ENCODE measurements at regions not wholly inside any gene's neighbourhood (a gene's known extent, or its start where the extent isn't known, plus 50 kb on each side); places are given as distances from the start of the nearest gene placed in this dataset.

DNA sequence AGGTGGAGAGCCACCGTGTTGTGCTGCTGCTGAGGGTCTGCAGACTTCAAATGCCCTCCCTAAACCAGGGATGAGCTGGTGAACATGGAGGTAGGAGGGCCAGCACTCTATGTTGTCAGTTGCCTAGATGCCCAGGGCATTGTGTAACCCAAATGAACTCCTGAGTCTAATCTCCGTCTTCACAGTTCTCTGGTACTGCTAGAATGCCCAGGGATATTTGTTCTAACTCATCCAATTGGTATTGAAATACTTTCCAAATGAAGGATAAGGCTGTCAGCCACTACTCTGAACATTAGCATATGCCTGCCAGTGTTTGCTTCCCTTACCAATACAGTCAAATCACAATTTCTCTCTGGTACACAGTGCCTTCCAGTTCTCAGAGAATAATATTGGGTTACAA is 492.6 kb downstream of the SLC4A3 start:
- no peak for DNase-seq (ENCODE audit: low spot score)

DNA sequence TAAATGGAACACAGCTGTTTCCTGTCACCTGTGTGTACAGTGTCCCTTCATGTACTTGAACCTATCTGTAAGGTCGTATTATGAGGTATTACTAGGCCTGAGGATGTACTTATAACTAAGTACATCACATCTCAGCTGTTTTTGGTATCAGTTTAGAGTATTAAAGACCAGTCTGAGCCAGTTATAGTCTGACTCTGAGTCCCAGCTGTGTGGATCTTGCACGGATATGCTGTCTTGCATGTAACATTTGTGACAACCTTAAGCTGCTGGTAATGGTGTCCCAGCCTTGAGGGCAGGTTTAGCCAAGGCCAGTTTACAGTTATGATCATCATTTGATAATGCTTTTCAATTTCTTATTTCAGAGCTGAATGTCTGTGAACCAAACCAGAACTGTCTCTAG is 496.3 kb downstream of the SLC4A3 start:
- no peak for DNase-seq (ENCODE audit: low spot score)

DNA sequence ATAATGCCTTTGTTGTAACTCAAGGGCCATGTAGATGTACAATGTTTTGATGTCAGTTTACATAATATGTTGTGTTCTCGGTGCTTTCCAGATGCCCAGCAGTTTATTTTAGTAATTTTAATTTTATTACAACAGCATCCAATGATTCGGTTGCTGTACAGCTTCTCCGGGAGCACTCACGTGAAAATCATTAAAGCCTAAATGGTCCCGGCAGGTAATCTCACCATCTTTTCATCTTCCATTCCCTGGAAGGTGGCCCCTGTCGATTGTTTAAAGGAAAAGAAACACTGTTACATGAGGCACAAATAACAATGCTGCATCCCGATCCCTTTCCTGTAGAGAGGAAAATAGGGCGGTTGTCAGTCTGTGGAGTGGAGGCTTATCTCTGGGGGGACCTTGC is 498.1 kb downstream of the SLC4A3 start:
- no peak for DNase-seq (ENCODE audit: low spot score)

DNA sequence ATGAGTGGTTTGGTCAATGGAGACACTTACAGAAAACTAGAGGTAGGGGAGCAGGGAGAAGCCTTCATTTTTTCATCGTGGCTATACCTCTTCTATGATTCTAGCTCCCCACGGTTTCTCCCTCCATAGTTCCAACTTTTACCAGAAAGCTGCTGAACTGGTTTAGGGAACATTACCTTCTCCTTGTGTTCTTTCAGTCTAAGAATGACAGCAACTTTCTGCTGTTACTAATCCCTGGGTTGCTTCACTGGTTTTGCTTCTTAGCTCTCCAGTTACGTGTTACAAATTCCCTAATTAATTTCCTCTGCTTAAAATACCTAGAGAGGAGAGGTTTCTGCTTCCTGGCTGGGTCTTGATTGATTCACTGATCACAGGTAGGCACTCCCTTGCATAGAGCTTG is 499.9 kb downstream of the SLC4A3 start:
- no peak for DNase-seq (ENCODE audit: low spot score)

DNA sequence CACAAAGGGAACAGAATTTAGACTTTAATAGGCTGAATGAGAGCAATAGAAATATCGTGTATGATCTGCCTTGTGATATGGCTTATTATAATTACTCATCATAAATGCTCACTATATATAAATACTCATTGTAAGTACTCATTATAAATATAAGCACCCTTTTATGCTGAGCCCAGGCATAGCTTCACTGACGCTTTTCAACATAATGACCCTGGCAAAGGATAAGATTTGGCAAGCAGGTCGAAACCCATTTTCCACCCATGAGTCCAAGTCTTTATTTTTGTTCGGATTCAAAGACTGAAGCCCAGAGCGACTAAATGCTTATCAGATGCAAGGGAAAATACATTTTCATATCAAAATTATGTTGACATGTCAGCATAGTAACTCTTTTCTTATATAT is 500.4 kb downstream of the SLC4A3 start:
- DNase-seq (ENCODE audit: low spot score), result no peak

DNA sequence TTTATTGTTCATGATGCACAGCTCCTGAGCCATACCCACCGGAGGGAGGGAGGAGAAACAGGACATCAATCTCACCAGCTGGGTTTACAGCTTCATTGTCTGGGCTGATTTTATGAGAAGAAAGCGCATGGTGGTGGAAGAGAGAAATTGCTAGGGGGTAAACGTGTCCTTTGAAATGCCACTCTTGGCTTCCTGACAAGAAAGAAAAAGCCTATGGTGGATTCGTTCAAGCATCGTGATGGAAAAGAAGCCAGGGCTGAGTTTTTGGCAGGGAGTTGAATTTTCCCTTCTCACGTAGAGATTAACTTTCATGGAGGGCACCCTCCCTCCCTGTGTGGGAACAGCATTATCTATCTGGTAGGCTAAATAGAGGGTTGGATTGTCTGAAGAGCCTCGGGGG is 502.0 kb downstream of the SLC4A3 start:
- no peak for DNase-seq (ENCODE audit: low spot score)

DNA sequence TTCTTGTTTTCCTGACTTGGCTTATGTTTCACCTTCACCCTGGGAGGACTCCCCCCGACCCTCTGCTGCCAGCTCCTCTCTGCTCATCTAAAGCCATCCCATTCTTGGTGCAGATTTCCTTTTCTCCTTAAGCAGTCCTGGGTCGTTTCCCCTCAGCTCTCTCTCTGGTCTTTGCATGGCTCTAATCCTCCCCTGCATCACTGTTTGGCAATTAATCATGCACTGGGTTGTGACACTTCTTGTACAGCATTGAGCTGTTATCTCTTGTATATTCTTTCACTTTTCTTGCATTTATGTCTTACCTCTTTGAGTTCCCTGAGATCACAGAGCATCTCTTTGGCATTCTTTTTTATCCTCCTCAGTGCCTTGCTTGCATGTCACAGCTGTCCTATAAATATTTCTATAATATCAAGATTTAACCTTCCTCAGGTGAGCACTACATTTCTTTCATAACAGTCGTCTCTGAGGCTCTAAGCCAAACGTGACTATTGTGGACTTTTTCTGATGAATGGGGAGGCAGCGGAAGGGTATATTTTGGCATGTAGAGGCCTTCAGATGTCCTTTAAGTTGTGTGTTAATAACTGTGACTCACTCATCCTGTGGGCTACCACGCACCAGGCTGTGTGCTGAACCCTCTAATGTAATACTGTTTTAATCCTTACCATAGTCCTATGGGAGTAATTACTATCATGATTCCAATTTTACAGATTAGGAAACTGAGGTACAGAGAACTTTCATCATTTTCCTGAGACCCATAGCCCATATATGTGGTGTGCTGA is 507.5 kb downstream of the SLC4A3 start:
- DNase-seq (ENCODE audit: low spot score), result no peak

DNA sequence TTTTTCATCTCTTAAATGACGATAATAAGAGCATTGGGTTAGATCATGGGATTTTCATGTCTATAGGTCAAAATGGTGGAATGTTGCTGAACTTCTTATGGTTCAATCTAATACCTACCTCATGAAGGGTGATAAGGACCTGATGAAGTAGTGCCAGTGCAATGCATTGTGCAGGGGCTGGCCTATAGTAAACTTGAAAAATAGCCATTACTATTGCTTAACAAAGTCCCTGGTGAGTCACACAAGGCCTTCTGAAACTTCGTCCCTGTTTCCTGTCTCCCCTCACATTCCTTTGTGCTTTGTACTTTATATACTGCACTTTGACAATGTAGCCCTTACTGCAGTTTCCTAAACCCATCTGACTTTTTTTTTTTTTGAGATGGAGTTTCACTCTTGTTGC is 515.9 kb downstream of the SLC4A3 start:
- DNase-seq (ENCODE audit: low spot score), result no peak

DNA sequence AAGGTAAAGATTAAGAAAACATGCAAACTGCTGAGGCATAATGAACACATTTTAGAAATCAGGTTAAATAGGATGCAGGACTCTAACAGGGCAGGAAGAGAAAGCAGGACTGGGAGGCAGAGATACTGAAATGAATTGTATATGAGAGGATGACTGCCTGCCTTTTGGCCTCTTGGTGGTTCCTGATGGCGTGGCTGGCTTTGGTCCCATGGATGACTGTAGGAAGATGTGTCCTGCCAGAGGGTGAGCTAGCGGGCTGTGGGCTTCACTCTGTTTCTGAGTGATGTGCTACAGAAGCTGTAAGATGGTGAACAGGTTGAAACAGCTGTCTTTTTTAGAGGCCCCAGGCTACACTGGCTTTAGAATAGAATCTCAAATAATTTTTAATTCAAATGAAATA is 517.0 kb downstream of the SLC4A3 start:
- no peak for DNase-seq (ENCODE audit: low spot score)

DNA sequence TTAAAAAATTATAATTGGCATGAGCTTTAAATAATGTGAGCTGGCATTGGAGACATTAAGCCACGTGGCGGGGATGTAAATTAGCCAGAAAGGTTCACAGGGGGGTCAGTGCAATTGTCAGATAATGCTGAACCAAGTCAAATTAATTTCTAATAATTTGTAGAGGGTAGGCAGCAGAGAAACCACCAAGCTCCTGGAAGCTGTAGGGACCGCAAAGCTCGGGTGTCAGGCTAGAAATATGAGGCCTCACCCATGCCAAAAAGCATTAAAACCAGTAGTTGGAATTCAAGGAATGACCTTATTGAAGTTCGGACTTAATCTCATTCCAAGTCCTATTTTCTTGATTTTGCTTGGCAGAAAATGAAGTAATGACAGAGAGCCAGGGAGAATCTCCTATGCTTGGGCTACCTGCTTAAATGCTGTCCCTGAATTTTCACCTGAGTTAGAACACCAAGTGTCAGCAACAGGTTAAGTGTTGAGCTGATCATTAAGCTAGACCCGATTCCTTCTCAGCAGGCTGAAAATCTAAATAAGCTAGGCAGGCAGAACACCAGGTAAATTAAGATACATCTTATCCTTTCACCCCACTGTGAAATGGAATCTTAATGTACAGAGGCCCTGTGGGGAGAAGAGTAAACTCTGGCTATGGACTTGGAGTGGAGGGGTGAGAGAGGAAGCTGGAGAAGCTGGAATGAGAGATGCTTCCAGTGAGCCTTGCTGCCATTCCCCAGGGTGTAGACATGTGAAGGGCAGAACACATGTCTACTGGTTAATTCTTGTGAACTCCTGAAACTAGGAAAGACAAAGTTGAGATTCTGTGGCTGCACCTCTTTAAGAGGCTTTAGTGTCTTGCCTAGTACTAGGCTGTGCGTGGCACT is 520.0 kb downstream of the SLC4A3 start:
- no peak for DNase-seq (ENCODE audit: low spot score)

DNA sequence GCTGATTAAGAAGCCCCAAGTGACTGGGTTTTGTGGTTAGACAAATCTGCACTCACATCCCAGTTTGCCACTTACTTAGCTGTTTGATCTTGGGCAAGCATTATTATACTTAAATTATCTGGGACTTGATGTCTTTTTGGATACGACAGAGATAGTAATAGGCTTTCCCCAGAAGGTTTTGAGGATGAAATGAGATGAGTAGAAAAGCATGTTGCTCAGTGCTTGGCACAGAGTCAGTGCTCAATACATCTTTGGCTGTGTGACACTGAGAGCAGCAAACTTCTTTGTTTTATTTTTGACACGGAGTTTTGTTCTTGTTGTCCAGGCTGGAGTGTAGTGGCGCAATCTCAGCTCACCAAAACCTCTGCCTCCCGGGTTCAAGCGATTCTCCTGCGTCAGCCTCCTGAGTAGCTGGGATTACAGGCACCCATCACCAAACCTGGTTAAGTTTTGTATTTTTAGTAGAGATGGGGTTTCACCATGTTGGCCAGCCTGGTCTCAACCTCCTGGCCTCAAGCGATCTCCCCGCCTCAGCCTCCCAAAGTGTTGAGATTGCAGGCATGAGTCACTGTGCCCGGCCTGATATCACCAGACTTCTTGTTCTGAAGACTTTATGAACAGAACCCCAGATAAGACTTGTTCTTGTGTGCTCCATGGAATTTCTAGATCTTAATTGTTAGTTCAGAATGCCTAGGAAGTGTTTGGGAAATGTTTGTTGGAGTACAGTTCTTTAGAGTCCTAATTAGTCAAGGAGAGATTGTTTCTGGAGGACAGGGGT is 521.2 kb downstream of the SLC4A3 start:
- no peak for DNase-seq (ENCODE audit: low spot score)

DNA sequence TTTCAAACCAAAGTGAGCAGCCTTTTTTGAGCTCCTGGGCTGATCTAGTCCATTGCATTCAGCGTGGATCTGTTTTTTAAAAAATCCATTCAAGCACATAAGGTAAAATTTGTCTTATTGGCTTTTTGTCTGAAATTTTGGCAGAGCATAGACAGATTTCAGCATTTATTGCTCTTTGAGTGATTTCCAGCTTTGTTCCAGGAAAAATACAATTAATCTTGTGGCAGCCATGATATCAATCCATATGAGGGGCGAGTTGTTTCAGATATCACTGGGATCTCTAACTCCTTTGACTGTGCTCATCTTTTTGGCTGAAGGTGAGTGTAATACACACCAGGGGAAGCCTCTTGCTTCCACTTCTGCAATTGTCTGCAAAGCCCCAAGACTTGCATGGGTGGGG is 523.9 kb downstream of the SLC4A3 start:
- DNase-seq (ENCODE audit: low spot score), result no peak

DNA sequence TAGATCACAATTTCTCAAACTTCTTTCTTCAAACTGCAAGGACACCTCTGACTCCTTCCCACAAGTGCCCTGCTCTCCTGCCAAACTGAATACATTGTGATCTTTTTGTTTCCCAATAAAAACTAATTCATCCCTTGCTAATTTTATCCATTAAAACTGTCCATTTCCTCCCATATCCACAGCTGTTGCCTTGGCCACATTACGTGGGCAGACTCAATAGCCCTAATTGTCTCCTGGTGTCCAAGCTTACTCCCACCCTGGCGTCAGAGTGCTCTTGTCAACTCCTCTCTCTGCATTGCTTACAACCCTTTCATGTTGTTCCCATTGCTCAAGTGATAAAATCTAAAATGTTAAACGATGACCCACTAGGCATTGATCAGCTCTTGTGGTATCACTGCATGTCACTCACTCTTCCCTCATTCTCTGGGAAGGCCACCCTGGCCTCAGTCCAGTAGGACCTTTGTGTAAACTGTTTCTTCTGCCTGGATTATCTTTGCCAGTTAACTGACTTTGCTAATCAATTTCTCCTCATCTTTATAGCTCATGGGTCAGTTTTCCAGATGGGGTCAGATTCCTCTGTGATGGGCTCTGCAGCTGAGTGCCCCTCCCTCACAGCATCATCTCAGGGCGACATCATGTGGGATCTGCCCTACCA is 525.0 kb downstream of the SLC4A3 start:
- no peak for DNase-seq (ENCODE audit: low spot score)

DNA sequence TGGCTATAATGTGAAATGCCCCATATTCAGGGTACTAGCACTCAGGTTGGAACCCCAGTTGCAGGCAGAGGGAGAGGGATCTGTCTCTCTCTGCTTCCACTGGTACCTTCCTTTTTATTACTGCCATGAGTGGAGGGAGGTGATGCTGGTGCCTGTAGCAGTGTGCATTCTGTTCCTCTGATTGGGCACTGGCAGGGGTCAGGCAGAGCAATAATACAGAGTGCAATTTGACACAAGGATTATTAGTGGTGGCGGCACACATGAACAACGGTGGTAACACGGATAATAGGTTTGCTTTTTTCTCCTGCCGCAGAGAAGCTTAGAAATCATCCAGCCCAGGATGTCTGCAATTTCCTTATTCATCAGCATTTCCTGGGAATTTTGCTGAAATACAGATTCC is 525.7 kb downstream of the SLC4A3 start:
- DNase-seq (ENCODE audit: low spot score), result no peak

DNA sequence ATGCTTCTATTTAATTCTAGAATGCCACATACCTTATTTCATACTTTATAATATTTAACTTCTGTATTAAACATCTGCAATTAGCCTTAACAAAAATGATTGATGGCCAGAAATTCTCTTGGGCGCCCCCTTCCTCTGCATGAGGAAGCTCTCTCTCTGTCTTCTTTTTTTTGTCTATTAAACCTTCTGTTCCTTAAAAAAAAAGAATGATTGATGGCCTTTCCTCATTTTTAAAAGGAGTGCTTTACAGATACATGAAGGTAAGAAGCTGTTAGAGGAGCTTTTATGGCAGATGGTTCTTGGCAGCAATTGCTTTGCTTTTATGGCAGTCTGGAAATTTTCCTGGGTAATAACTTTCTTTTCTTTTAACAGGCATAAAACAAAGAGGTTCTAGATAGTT is 526.9 kb downstream of the SLC4A3 start:
- no peak for DNase-seq (ENCODE audit: low spot score)

DNA sequence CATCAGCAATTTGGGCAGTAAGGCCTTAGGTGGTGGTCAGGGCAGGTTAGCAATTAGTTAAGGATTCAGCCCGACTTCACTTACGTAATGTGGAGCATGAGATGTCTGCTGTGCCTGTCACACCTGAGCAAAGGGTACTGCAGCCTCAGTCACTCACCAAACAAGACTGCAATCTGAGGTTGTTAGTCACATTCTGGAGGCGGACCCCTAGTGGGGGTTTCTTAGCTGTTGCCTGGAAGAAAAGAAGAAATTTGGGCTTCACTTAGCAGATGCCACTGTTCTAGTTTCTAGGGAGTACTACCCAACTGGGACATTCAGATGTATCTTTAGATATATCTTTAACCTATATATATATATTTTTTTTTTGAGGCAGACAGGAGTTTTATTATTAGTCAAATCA is 529.9 kb downstream of the SLC4A3 start:
- no peak for DNase-seq (ENCODE audit: low spot score)

DNA sequence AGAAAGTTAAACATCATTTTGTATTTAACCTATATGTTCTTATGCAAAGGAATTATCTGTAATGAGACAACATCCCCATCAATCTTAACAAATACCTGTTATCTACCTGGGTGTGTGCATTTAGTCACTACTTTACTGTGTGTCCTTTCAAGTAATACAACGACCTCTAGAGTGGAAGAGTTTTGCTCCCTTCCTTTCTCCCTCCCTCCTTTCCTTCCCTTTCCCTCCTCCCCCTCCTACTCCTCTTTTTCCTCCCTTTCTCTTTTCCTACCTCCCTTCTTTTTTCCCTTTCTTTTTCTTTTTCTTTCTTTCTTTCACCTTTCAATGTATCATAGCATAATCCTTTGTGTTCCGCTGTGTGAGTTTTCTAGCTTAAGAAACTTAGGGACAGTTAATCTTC is 532.3 kb downstream of the SLC4A3 start:
- no peak for DNase-seq (ENCODE audit: low spot score)

DNA sequence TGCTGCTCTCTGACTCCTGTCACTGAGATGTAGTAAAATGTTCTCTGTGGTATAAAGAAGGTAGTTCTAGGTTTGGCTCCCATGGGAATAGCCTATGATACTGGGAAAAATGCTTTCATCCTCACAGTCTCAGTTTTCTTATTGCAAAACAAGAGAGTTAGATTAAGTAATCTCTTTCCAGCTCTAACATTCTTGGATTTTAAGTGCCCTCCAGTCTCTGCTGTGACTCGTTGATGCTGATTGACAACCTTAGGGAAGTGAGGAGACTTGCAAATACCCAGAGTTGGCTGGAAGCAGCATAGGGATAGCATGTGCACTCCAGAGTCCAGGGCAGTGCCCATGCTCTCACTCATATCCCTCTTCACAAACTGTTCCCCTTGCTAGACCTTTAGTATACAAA is 534.9 kb downstream of the SLC4A3 start:
- DNase-seq (ENCODE audit: low spot score), result no peak

DNA sequence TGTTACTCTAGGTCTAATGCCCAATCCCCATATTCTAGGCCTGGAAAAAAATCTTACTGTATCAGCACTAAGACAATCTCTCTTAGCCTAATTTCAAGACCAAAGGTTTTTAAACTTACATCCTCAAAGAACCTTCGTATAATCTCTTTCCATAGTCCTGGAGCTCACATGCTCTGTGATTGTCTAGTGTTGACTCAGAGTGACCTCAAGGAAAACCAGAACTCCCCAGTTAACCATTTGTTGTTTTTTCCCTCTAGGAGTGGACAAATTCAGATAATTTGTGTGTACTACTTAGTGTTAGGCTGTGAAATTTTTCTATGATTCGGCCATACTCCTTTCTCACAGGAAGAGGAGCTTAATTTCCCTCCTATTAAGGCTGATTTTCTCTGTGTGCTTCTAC is 536.1 kb downstream of the SLC4A3 start:
- no peak for DNase-seq (ENCODE audit: low spot score)

DNA sequence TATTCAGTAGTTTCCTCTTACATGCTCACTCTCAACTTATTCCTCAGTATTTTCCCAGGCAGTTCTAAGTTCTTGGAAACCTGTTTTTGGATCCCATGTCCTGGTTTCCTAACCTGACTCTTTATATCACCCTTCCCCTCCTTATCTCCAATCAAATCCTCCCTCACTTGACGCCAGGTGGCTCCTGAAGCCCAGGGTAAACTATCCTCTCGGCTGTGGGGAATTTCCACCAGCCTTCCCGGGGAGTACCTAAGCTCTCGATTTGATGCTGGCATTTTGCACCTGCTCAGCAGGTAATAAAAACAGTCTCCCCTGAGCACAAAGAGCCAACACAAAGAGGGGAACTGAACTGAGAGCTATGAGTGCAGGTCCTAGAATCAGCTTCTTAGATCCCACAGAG is 538.0 kb downstream of the SLC4A3 start:
- no peak for DNase-seq (ENCODE audit: low spot score)

DNA sequence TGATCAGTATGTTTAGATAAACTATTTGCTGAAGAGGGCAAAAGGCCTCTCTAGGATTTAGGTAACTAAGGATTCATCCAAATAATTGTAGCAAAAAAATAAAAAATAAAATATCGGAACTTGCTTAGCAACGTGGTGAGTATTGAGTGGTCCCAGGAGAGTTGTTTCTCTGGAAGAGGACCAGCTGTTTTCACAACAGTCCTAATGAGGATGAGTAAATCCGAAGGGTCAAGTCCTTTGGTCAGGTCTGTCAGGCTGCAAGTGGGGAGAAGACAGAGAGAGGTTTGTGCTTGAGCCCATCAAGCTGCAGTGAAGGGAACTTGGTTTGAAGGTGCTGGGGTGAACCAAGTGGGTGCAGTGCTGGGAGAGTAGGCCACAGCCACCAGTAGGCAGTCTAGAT is 539.2 kb downstream of the SLC4A3 start:
- DNase-seq (ENCODE audit: low spot score), result no peak

DNA sequence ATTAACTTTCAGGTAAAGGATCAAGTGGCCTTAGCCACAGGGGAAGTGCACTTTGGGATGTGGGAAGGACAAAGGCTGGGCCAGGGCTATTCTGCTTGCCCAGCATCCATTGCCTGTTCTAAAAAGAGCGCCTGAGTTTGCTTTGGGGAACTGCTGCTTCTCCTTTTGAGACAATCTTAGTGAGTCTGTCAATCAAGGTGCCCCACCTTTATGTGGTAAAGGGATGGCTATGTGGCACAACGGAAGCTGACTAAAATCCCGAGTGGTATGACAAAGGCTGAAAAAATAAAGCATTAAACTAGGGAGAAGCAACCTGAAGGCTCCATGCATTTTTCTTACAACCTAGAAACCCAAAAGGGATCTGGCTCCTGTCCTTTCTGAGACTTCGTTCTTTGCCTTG is 540.5 kb downstream of the SLC4A3 start:
- DNase-seq (ENCODE audit: low spot score), result no peak

All from putamen (tissue), 1 donor.